HEK293T (cell line): ENCODE measurements at regions not wholly inside any gene's neighbourhood (a gene's known extent, or its start where the extent isn't known, plus 50 kb on each side); places are given as distances from the start of the nearest gene placed in this dataset.

Source experiments
- ELF4 ChIP-seq: fragments of 450-650 bp; IDR thresholded peaks from 2 replicates; pipeline ENCODE4 v1.6.1; 2017; ENCODE audit warnings: antibody characterized with exemption
- SP1 ChIP-seq: fragments of 450-650 bp; IDR thresholded peaks from 2 replicates; pipeline ENCODE4 v1.6.1; 2017
- ZNF384 ChIP-seq: fragments of 450-650 bp; IDR thresholded peaks from 2 replicates; pipeline ENCODE4 v1.6.1; 2016

GRCh38 chr15:53835309-53835708 lies 75.8 kb upstream of the WDR72 start:
- no peak for TF ChIP-seq ZNF384
- no peak for TF ChIP-seq SP1
- no peak for TF ChIP-seq ELF4
